ENCODE measurements at regions not wholly inside any gene's neighbourhood (a gene's known extent, or its start where the extent isn't known, plus 50 kb on each side); places are given as distances from the start of the nearest gene placed in this dataset.

DNA sequence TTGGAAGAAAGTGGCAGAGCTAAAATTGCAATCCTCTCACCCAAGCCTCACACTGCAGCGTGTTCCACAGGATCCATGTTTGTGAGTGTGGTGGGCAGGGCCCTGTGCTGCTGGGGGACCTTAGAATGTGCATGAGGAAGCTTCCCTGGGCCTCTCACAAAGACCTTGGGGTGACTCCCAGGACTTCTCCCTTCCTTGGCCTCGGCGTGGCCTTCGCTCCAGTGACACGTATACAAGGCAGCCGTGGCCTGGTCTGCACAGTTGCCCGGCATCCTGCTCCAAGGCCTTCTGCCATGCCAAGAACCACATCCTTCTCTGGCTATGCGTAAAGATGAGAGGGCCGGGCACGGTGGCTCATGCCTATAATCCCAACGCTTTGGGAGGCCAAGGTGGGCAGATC lies 196.4 kb downstream of the UACA start:
- no peak for TF ChIP-seq POLR2AphosphoS5 (IDR thresholded peaks at IDR 0.05; ENCODE audit: low read depth, low read length)
- TF ChIP-seq SIN3A (IDR thresholded peaks at IDR 0.05; ENCODE audit: borderline replicate concordance, insufficient read depth, low read length): no peak
